ENCODE measurements at regions not wholly inside any gene's neighbourhood (a gene's known extent, or its start where the extent isn't known, plus 50 kb on each side); places are given as distances from the start of the nearest gene placed in this dataset.

DNA sequence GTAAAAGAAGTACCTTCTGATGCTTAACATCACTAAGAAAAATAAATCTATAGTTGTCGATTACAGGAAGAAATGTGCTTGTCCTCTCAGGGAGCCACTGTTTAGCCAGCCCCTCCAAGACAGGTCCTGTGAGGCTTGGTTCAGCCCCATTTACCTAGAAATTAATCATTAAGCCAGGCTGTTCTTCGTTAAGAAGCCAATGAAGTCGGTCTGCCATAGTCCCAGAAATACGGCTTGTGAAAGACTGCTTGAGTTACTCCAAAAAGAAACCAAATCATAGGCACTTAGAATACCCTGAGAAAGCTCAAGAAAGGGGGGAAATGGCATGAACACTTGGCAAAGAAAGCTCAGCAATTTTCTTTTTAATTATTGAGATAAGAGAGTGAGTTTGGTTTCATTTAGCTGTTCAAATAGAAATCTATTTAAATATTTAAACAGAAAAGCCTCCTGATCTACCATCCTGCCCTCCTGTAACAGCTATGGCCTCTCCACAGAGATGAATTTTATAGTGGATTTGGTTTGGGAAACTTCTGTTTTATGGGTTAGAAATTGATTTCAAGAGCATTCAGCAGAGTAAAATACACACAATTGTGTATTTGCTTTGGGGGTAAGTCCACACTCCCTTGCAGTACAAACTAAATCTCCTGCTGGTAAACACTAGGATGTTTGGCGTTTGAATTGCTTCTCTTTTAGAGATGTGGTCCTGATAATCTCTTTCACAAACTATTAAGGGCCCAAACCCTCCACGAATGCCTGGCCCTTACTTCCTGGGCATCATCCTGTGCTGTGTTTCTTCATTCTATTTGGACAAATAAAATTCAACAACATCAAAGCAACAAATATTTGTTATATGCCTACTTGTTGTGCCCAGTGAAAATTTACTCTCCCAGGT lies 234.4 kb downstream of the SEC23A start:
- TF ChIP-seq ZNF883 (CRISPR knock-in tag; IDR thresholded peaks at IDR 0.05; ENCODE audit: not compliant biosample characterization) (no peak), ZBTB38 (CRISPR knock-in tag; IDR thresholded peaks at IDR 0.05) (no peak)

Measured in HepG2 (cell line).